GM23338 (cell line): ENCODE measurements at regions not wholly inside any gene's neighbourhood (a gene's known extent, or its start where the extent isn't known, plus 50 kb on each side); places are given as distances from the start of the nearest gene placed in this dataset.

Source experiments
- ATAC-seq: fragments of 200-7000 bp; cut with Tn5 transposase; 3 replicates; pipeline ENCODE4 v1.9.1; 2020
- DNase-seq: peaks from one replicate; pipeline ENCODE4 v3.0.0-alpha.2; 2015; ENCODE audit warnings: low spot score
- H2AFZ ChIP-seq: fragments of 200-600 bp; sonication (generic); 2 replicates; pipeline ENCODE4 v1.8.0; 2016; ENCODE audit warnings: antibody characterized with exemption, mild to moderate bottlenecking, moderate library complexity
- H3F3A ChIP-seq: fragments of 200-600 bp; sonication (generic); replicated peaks from 2 replicates; pipeline ENCODE4 v1.8.0; 2017; ENCODE audit warnings: antibody characterized with exemption, mixed run types, low read depth
- H3K27ac ChIP-seq: fragments of 200-600 bp; sonication (generic); 2 replicates; pipeline ENCODE4 v1.6.1; 2016; ENCODE audit warnings: low read depth
- H3K27me3 ChIP-seq: fragments of 200-600 bp; sonication (generic); 2 replicates; pipeline ENCODE4 v1.8.0; 2016; ENCODE audit warnings: mild to moderate bottlenecking, mixed run types, moderate library complexity; ENCODE audit not compliant: insufficient read depth
- H3K36me3 ChIP-seq: fragments of 200-600 bp; sonication (generic); 2 replicates; pipeline ENCODE4 v1.8.0; 2016; ENCODE audit warnings: mild to moderate bottlenecking; ENCODE audit not compliant: insufficient read depth
- H3K4me1 ChIP-seq: fragments of 200-600 bp; sonication (generic); 2 replicates; pipeline ENCODE4 v1.8.0; 2016; ENCODE audit warnings: mild to moderate bottlenecking, moderate library complexity; ENCODE audit not compliant: insufficient read depth
- H3K4me2 ChIP-seq: fragments of 200-600 bp; sonication (generic); 2 replicates; pipeline ENCODE4 v1.7.1; 2017; ENCODE audit warnings: mixed run types
- H3K4me3 ChIP-seq: fragments of 200-600 bp; sonication (generic); 2 replicates; pipeline ENCODE4 v1.6.1; 2016; ENCODE audit warnings: mixed run types
- H3K79me2 ChIP-seq: fragments of 200-600 bp; sonication (generic); replicated peaks from 2 replicates; pipeline ENCODE4 v1.8.0; 2017; ENCODE audit warnings: mild to moderate bottlenecking; ENCODE audit not compliant: insufficient read depth
- H3K9me2 ChIP-seq: fragments of 200-600 bp; sonication (generic); 2 replicates; pipeline ENCODE4 v1.8.0; 2017; ENCODE audit not compliant: insufficient read depth
- H4K20me1 ChIP-seq: fragments of 200-600 bp; sonication (generic); replicated peaks from 2 replicates; pipeline ENCODE4 v1.8.0; 2017; ENCODE audit warnings: mild to moderate bottlenecking; ENCODE audit not compliant: insufficient read depth
- H3K27ac Mint-ChIP-seq: 2 replicates; pipeline ENCODE4 v1.8.0; 2020; ENCODE audit warnings: inconsistent platforms, mild to moderate bottlenecking, moderate library complexity, mixed read lengths
- H3K27me3 Mint-ChIP-seq: 3 replicates; pipeline ENCODE4 v1.8.0; 2022; ENCODE audit warnings: low read depth, mild to moderate bottlenecking, moderate library complexity, mixed read lengths, inconsistent platforms; ENCODE audit not compliant: insufficient read depth, poor library complexity
- H3K36me3 Mint-ChIP-seq: 3 replicates; pipeline ENCODE4 v1.8.0; 2021; ENCODE audit warnings: low read depth, mild to moderate bottlenecking, inconsistent platforms, moderate library complexity, mixed read lengths
- H3K4me1 Mint-ChIP-seq: 3 replicates; pipeline ENCODE4 v1.8.0; 2020; ENCODE audit warnings: mild to moderate bottlenecking, inconsistent platforms, mixed read lengths
- H3K4me3 Mint-ChIP-seq: 3 replicates; pipeline ENCODE4 v1.8.0; 2021; ENCODE audit warnings: moderate library complexity, mild to moderate bottlenecking, inconsistent platforms, mixed read lengths
- H3K9me3 Mint-ChIP-seq: 3 replicates; pipeline ENCODE4 v1.8.0; 2020; ENCODE audit warnings: moderate library complexity, mild to moderate bottlenecking, inconsistent platforms, mixed read lengths
- CTCF ChIP-seq, 2 experiments: fragments of 200-600 bp in 1 of 2; sonication (generic) in 1 of 2; conservative IDR thresholded peaks; 2 replicates each; pipeline versions ENCODE4 v1.5.1 to v1.6.1; 2016 to 2017; ENCODE audit warnings: antibody characterized with exemption in 2 of 2, low read depth in 2 of 2, mild to moderate bottlenecking in 2 of 2, moderate library complexity in 1 of 2
- EZH2 ChIP-seq: fragments of 200-600 bp; sonication (generic); IDR thresholded peaks from one replicate; pipeline ENCODE4 v1.8.0; 2017; ENCODE audit warnings: antibody characterized with exemption, mild to moderate bottlenecking, low read depth; ENCODE audit not compliant: unreplicated experiment
- JUNB ChIP-seq: IDR thresholded peaks from one replicate; pipeline ENCODE4 v1.6.1; 2016; ENCODE audit warnings: antibody characterized with exemption; ENCODE audit not compliant: unreplicated experiment
- NANOG ChIP-seq: IDR thresholded peaks from 2 replicates; pipeline ENCODE4 v1.6.1; 2016; ENCODE audit warnings: antibody characterized with exemption, borderline replicate concordance
- ZNF331 ChIP-seq: fragments of 250-450 bp; sonication (Bioruptor Pico); IDR thresholded peaks from 2 replicates; pipeline ENCODE4 v1.5.0; 2020; ENCODE audit warnings: low read depth, mild to moderate bottlenecking, moderate library complexity
- TF ChIP-seq, protein P1 (sequence below): fragments of 250-450 bp; sonication (Bioruptor Pico); IDR thresholded peaks from 2 replicates; pipeline ENCODE4 v1.5.0; 2020; ENCODE audit warnings: mild to moderate bottlenecking, moderate library complexity

GRCh38 chr5:61274511-61274911 lies 57.5 kb upstream of the ZSWIM6 start:
- peaks cover 16% of the 10 kb centered on the region for H3K4me1 Mint-ChIP-seq
- H3K9me3 Mint-ChIP-seq, result no peaks in the 10 kb centered on the region
- no peak overlapping the region for H2AFZ ChIP-seq

More at GRCh38 chr5:61274511-61274911, 57.5 kb upstream of the ZSWIM6 start:
- H3F3A ChIP-seq, result no peaks in the 10 kb centered on the region
- no peaks in the 10 kb centered on the region for H3K36me3 ChIP-seq
- DNase-seq (no peak), ATAC-seq (no peak)
- H3K27me3 Mint-ChIP-seq, result peaks cover 6% of the 10 kb centered on the region
- H3K27ac ChIP-seq, result no peak overlapping the region
- no peaks in the 10 kb centered on the region for H3K27me3 ChIP-seq
- H3K36me3 Mint-ChIP-seq, result no peaks in the 10 kb centered on the region
- no peaks in the 10 kb centered on the region for H3K9me2 ChIP-seq
- no peak overlapping the region for H3K4me3 Mint-ChIP-seq
- no peaks in the 10 kb centered on the region for H3K79me2 ChIP-seq
- H3K4me1 ChIP-seq, result peaks cover 14% of the 10 kb centered on the region; the same call in 1 of the 2 replicates
- H3K4me2 ChIP-seq, result no peak overlapping the region
- no peak for TF ChIP-seq JUNB
- TF ChIP-seq EZH2, result no peak
- TF ChIP-seq ZNF331 (CRISPR knock-in tag), result no peak
- TF ChIP-seq, protein P1, sequence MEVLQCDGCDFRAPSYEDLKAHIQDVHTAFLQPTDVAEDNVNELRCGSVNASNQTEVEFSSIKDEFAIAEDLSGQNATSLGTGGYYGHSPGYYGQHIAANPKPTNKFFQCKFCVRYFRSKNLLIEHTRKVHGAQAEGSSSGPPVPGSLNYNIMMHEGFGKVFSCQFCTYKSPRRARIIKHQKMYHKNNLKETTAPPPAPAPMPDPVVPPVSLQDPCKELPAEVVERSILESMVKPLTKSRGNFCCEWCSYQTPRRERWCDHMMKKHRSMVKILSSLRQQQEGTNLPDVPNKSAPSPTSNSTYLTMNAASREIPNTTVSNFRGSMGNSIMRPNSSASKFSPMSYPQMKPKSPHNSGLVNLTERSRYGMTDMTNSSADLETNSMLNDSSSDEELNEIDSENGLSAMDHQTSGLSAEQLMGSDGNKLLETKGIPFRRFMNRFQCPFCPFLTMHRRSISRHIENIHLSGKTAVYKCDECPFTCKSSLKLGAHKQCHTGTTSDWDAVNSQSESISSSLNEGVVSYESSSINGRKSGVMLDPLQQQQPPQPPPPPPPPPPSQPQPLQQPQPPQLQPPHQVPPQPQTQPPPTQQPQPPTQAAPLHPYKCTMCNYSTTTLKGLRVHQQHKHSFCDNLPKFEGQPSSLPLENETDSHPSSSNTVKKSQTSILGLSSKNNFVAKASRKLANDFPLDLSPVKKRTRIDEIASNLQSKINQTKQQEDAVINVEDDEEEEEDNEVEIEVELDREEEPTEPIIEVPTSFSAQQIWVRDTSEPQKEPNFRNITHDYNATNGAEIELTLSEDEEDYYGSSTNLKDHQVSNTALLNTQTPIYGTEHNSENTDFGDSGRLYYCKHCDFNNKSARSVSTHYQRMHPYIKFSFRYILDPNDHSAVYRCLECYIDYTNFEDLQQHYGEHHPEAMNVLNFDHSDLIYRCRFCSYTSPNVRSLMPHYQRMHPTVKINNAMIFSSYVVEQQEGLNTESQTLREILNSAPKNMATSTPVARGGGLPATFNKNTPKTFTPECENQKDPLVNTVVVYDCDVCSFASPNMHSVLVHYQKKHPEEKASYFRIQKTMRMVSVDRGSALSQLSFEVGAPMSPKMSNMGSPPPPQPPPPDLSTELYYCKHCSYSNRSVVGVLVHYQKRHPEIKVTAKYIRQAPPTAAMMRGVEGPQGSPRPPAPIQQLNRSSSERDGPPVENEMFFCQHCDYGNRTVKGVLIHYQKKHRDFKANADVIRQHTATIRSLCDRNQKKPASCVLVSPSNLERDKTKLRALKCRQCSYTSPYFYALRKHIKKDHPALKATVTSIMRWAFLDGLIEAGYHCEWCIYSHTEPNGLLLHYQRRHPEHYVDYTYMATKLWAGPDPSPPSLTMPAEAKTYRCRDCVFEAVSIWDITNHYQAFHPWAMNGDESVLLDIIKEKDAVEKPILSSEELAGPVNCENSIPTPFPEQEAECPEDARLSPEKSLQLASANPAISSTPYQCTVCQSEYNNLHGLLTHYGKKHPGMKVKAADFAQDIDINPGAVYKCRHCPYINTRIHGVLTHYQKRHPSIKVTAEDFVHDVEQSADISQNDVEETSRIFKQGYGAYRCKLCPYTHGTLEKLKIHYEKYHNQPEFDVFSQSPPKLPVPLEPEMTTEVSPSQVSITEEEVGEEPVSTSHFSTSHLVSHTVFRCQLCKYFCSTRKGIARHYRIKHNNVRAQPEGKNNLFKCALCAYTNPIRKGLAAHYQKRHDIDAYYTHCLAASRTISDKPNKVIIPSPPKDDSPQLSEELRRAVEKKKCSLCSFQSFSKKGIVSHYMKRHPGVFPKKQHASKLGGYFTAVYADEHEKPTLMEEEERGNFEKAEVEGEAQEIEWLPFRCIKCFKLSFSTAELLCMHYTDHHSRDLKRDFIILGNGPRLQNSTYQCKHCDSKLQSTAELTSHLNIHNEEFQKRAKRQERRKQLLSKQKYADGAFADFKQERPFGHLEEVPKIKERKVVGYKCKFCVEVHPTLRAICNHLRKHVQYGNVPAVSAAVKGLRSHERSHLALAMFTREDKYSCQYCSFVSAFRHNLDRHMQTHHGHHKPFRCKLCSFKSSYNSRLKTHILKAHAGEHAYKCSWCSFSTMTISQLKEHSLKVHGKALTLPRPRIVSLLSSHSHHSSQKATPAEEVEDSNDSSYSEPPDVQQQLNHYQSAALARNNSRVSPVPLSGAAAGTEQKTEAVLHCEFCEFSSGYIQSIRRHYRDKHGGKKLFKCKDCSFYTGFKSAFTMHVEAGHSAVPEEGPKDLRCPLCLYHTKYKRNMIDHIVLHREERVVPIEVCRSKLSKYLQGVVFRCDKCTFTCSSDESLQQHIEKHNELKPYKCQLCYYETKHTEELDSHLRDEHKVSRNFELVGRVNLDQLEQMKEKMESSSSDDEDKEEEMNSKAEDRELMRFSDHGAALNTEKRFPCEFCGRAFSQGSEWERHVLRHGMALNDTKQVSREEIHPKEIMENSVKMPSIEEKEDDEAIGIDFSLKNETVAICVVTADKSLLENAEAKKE (CRISPR knock-in tag), result no peak
- no peak for TF ChIP-seq NANOG
- no peak for TF ChIP-seq CTCF (conservative IDR thresholded peaks at IDR 0.05; ENCODE audit: low read depth in 2 of 2)
- no peak overlapping the region for H3K4me3 ChIP-seq
- H4K20me1 ChIP-seq, result no peaks in the 10 kb centered on the region
- no peak overlapping the region for H3K27ac Mint-ChIP-seq
